Thyroid gland (tissue), 4 donors: ENCODE measurements at regions not wholly inside any gene's neighbourhood (a gene's known extent, or its start where the extent isn't known, plus 50 kb on each side); places are given as distances from the start of the nearest gene placed in this dataset.

ENCODE experiments used
- CTCF ChIP-seq, 6 experiments: fragments of 200-600 bp in 3 of 6; fragments of 450-650 bp in 3 of 6; sonication (generic) in 3 of 6; IDR thresholded peaks; one replicate each; pipeline ENCODE4 v1.5.1; 2016 to 2019; ENCODE audit warnings: antibody characterized with exemption in 6 of 6, mild to moderate bottlenecking in 2 of 6, inconsistent platforms in 1 of 6, moderate library complexity in 1 of 6
- POLR2A ChIP-seq, 2 donors: fragments of 450-650 bp; IDR thresholded peaks; one replicate each; pipeline ENCODE4 v1.6.1; 2017; ENCODE audit warnings: antibody characterized with exemption in 2 of 2, mild to moderate bottlenecking in 2 of 2, moderate library complexity in 1 of 2

- TF ChIP-seq CTCF (IDR thresholded peaks at IDR 0.05) (no peak), POLR2A (IDR thresholded peaks at IDR 0.05) (no peak)
These were observed 130.1 kb upstream of the PRR20G start for GRCh38 chr3:127417709-127418559.
